Mesothelial cell of epicardium (in vitro differentiated cells): ENCODE measurements at regions not wholly inside any gene's neighbourhood (a gene's known extent, or its start where the extent isn't known, plus 50 kb on each side); places are given as distances from the start of the nearest gene placed in this dataset.

Experiments used
- DNase-seq, 2 experiments: peaks; one replicate each; pipeline ENCODE4 v3.0.0; 2021; ENCODE audit warnings: low spot score in 2 of 2; ENCODE audit not compliant: unreplicated experiment in 2 of 2
- H3K27ac Mint-ChIP-seq: 2 replicates; pipeline ENCODE4 v1.8.0; 2021; ENCODE audit warnings: mixed read lengths
- H3K27me3 Mint-ChIP-seq: 2 replicates; pipeline ENCODE4 v1.8.0; 2021; ENCODE audit warnings: low read depth, mixed read lengths
- H3K36me3 Mint-ChIP-seq: 2 replicates; pipeline ENCODE4 v1.8.0; 2021; ENCODE audit warnings: mixed read lengths
- H3K4me1 Mint-ChIP-seq: 2 replicates; pipeline ENCODE4 v1.8.0; 2021; ENCODE audit warnings: mixed read lengths
- H3K4me3 Mint-ChIP-seq: 2 replicates; pipeline ENCODE4 v1.8.0; 2021; ENCODE audit warnings: mild to moderate bottlenecking, moderate library complexity, mixed read lengths
- H3K9me3 Mint-ChIP-seq: 2 replicates; pipeline ENCODE4 v1.8.0; 2021; ENCODE audit warnings: mixed read lengths
- TF ChIP-seq, protein P1 (sequence below): fragments of 200-600 bp; sonication (generic); IDR thresholded peaks from one replicate; pipeline ENCODE4 v1.5.0; 2021; ENCODE audit warnings: antibody characterized with exemption; ENCODE audit not compliant: unreplicated experiment

DNA sequence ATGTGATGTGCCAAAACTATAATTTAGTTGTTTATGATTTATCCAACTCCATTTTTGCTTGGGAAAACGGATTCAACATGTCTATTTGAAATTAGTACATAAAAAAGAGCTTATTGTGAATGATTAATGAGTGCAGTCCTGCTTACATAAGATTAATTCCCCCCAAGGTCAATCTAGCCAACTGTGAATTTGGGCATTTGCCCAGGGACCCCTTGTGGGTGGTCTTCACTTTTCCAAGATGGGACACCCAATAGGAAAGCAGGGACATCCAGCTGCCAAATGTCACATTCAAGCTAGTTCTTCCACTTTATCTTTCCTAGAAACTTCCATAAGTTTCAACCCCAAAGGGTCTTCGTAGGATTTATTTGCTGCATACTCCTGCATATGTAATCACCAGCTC lies 362.4 kb upstream of the PKN2 start:
- H3K4me3 Mint-ChIP-seq: no peak overlapping the region

DNA sequence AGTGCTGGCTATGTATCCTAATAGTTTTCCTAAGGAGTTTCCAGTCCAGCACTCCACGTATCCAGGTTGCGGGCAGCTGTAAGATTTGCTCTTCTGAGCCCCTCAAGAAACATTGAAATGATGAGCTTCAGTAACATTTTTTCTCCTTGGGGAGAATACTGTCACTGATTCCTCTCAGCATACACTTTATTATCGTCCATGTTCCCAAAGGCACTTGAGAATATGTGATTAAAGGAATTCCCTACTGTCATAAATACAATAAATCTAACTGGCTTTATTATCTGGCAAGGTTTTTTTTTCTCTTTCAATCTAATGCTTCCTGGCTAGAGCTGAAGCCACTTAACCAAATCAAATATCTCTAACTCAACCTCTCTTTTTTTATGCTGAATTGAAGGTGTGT lies 359.2 kb upstream of the PKN2 start:
- TF ChIP-seq, protein P1, sequence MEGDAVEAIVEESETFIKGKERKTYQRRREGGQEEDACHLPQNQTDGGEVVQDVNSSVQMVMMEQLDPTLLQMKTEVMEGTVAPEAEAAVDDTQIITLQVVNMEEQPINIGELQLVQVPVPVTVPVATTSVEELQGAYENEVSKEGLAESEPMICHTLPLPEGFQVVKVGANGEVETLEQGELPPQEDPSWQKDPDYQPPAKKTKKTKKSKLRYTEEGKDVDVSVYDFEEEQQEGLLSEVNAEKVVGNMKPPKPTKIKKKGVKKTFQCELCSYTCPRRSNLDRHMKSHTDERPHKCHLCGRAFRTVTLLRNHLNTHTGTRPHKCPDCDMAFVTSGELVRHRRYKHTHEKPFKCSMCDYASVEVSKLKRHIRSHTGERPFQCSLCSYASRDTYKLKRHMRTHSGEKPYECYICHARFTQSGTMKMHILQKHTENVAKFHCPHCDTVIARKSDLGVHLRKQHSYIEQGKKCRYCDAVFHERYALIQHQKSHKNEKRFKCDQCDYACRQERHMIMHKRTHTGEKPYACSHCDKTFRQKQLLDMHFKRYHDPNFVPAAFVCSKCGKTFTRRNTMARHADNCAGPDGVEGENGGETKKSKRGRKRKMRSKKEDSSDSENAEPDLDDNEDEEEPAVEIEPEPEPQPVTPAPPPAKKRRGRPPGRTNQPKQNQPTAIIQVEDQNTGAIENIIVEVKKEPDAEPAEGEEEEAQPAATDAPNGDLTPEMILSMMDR: no peak
- no peaks in the 10 kb centered on the region for H3K9me3 Mint-ChIP-seq
- H3K27ac Mint-ChIP-seq: no peak overlapping the region
- no peak for DNase-seq
- H3K4me3 Mint-ChIP-seq: no peak overlapping the region
- H3K4me1 Mint-ChIP-seq: no peaks in the 10 kb centered on the region
- no peaks in the 10 kb centered on the region for H3K27me3 Mint-ChIP-seq
- H3K36me3 Mint-ChIP-seq: no peaks in the 10 kb centered on the region

More for the DNA sequence above, 362.4 kb upstream of the PKN2 start:
- TF ChIP-seq, protein P1: no peak
- H3K36me3 Mint-ChIP-seq: no peaks in the 10 kb centered on the region
- H3K27me3 Mint-ChIP-seq: no peaks in the 10 kb centered on the region
- no peaks in the 10 kb centered on the region for H3K9me3 Mint-ChIP-seq
- no peak for DNase-seq
- H3K4me1 Mint-ChIP-seq: no peaks in the 10 kb centered on the region
- no peak overlapping the region for H3K27ac Mint-ChIP-seq

DNA sequence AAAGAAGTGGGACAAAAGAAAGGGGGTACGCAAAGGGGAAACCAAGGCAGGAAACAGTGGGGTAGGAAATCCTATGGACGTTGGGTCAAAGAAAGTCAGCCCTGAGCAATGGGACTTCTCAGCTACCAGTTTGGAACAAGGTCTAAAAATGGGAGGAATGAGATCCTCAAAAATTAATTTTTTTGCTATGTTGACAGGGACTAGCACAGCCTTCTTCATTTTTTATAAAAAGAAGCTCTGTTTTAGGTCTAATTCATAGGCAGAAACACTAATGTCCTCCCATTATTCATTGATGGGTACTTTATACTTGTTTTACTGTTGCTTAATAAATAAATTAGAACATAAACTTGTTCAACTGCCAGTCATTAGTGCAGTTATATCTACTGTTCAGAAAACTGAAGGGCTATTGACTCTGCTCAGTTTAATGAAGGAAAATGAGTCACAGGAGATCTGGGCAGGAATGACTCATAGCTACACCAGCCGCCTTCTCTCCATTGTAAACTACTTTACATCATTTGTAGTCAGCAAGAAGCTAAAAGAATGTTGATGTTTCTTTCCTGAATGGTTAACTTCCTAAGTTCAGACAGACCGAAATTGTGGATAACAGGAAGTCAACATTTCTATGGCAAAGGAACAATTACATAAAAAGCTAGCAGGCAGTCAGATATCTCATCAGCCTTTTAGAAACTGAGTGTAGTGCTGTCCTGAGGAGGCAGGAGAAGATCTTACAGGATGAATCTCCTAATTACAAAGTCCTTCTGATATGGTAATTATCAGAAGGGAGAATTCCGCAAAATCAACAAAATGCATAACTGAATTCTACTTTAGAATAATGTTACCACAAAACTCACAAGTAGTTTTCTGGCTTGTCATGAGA lies 356.4 kb upstream of the PKN2 start:
- no peaks in the 10 kb centered on the region for H3K4me1 Mint-ChIP-seq
- no peaks in the 10 kb centered on the region for H3K9me3 Mint-ChIP-seq
- H3K4me3 Mint-ChIP-seq: no peak overlapping the region
- DNase-seq: no peak
- H3K27me3 Mint-ChIP-seq: peaks cover 1% of the 10 kb centered on the region
- TF ChIP-seq, protein P1: no peak
- H3K27ac Mint-ChIP-seq: no peak overlapping the region
- no peaks in the 10 kb centered on the region for H3K36me3 Mint-ChIP-seq

DNA sequence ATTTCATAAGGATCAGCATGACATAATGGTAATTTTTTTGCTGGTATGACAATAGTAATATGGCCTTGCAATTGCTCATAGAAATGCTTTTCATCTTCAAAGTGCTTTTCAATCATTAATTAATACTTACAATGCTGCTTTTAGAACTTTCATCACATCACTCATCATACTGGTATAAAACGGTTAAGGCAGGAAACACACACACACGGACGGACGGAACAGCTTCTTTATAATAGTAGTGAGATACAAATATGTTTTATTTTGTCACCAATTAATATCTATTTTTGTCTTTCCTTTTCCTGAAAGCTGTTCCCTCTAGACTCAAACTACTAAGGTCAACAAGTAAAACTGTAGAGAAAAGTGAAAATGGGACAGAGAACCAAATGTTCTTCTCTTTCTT lies 353.9 kb upstream of the PKN2 start:
- H3K27me3 Mint-ChIP-seq: peaks cover 1% of the 10 kb centered on the region
- H3K9me3 Mint-ChIP-seq: no peaks in the 10 kb centered on the region
- H3K27ac Mint-ChIP-seq: no peak overlapping the region
- DNase-seq: no peak
- H3K36me3 Mint-ChIP-seq: no peaks in the 10 kb centered on the region
- H3K4me1 Mint-ChIP-seq: no peaks in the 10 kb centered on the region
- no peak overlapping the region for H3K4me3 Mint-ChIP-seq
- TF ChIP-seq, protein P1: no peak

DNA sequence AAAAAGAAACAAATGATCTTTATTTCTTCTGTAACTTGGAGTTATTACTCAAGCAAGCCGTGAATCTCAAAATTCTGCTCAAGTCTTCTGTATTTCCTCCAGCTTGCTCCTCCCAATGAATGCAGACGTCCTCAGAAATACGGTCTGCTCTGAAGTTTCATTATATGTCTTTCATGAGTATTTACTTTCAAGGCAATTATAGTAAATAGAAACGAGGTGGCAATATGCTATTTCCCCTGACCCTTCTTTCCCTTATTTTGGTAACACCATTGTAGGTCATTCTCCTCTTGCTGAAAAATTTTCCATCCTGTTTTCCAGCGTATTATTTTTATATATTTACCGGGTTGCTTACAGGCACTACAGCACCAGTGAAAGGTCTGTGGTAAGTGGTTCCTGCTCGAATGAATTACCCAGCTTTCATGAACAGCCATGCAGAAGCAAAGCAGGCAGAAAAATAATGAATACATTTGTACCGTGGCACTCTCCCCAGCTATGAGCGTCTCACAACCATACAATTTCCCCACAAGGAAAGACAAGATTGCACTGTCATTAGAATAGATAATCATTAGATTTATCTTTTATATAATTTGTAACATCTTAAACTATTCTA lies 350.9 kb upstream of the PKN2 start:
- TF ChIP-seq, protein P1: no peak
- Mint-ChIP-seq H3K4me3 (no peak overlapping the region), H3K27ac (no peak overlapping the region), H3K27me3 (peaks cover 1% of the 10 kb centered on the region), H3K4me1 (no peaks in the 10 kb centered on the region), H3K9me3 (no peaks in the 10 kb centered on the region), H3K36me3 (no peaks in the 10 kb centered on the region)
- no peak for DNase-seq
